ENCODE measurements at regions not wholly inside any gene's neighbourhood (a gene's known extent, or its start where the extent isn't known, plus 50 kb on each side); places are given as distances from the start of the nearest gene placed in this dataset.
"Not testable (repeated sequence)": the region's sequence is repeated elsewhere in the genome, so short reads cannot be mapped to it uniquely, and the experiment has no call there.

DNA sequence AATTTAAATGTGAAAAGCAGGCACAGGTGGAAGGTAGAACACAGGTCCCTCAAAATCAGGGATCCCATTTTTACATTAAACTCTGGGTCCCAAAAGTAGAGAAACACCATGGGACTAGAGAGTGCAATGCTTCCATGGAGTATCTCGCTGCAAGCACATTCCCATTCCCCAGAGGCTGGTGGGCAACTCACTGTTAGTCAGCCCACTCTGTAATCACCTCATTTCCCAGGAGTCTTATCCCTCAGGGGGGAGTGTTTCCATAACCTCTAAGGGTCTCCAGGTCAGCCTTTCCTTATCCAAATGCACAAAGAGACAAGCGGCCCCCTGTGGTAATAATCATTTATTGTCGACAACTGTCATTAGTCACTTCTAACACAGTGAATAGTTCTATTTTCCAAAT is 490.1 kb upstream of the LRRC7 start:
- DNase-seq (ENCODE audit: low read depth), result no peak

DNA sequence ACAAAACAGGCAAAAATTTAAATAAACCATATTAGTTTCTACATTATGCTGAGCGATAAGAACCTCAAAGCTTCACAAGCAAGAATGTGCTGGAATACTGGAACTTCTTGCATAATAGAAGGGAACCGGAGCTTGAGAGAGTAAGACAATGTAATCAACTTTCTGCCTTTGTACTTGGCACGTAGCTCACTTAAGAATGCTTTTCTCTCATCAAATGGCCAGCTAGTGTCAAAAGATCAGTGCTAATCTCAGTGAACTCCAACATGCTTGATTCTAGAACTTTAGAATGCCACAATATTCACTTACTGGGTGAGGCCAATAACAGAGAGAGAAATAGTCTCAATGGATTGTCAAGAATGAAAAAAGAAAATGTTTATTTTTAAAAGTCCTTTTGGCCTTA is 486.1 kb upstream of the LRRC7 start:
- DNase-seq (ENCODE audit: low read depth), result no peak

DNA sequence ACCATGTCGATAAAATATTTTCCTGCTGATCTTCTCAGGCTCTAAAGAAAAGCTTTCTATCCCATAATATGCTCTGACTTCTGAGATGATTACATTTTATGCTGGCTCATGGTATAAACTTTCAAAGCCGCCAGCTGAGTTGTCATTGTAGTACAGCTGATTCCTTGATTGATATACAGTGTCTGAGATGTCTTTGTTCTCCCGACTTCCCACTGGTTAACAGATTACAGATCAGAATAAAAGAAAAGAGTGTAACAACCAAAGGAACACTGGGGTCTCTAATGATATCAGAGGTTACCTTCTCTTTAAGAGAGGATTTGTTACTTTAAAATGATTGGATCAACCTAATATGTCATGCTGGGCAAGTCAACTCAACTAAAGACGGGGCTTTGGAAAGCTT is 485.4 kb upstream of the LRRC7 start:
- DNase-seq (ENCODE audit: low read depth), result no peak

DNA sequence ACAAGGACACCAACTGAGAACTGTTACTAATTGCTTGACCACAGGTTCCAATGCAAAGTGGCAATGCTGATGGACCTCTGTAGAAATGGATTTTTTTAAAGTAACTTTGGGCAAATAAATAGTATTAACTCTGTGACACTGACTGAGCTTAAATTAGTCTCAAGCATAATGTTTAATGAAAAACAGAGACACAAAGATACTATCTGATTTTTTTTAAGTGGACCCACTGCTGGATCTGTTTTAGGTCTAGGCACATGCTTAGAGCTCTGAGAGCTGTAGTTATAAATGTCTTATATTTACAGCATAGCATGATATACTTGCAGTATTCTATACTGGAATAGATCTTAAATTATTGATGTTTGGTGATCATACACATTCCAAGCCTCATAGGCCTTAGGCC is 481.6 kb upstream of the LRRC7 start:
- DNase-seq (ENCODE audit: low read depth), result no peak

DNA sequence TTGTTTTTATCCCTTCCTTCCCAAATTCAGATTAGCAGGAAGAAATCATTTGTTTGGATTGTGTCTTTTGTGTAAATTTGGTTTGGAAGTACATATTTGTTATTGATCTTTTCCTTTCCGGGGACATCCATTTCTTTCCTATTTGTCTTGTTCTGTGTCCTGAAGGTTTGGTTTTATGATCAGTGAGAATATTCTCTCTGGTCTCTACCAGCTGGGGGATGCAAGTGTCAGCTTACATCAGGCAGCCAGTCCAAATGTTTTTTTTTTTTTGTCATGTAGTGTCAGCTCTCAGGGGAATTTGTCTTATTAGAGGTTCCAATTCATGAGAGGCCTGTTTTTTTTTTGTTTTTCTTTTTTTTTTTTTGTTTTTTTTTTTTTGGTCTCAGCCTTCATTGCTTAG is 479.2 kb upstream of the LRRC7 start:
- no peak for DNase-seq (ENCODE audit: low read depth)

DNA sequence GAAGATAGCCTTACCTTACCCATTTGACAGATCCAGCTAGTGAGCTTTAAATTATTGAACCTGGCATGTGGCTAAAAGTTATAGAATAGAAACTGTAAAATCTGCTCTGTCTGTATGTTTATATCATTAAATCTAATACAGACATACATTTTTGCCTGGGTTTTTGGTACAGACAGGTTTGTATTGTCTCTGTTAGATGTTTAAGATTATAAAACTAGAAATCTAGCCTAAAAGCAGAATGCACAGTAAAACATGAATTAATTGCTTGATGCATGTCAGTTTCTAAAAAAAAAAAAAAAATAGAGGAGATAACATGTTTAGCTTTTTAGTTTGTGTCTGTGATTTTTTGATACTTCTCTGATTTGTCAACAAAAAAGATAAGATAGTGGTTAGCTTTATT is 477.6 kb upstream of the LRRC7 start:
- DNase-seq (ENCODE audit: low read depth), result no peak

DNA sequence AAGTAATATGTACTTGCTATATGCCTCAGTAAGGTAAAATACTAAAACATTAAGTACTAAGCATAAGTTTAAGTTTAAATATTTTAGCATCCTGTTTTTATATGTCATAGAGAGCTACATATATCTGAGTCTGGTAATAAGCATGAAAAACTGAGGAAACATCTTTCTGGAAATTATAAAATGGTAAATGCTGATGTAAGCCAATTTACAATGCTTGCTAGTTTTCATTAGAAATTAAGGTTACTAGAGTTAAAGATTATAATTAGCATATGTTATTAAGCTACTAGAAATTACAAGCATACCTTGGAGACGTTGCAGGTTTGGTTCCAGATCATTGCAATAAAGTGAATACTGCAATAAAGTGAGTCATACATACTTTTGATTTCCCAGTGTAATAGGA is 477.0 kb upstream of the LRRC7 start:
- DNase-seq (ENCODE audit: low read depth), result no peak

DNA sequence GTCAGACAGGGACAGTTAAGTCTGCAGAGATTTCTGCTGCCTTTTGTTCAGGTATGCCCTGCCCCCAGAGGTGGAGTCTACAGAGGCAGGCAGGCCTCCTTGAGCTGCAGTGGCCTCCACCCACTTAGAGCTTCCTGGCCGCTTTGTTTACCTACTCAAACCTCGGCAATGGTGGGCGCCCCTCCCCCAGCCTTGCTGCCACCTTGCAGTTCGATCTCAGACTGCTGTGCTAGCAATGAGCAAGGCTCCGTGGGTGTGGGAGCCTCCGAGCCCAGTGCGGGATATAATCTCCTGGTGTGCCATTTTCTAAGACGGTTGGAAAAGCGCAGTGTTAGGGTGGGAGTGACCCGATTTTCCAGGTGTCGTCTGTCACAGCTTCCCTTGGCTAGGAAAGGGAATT is 465.7 kb upstream of the LRRC7 start:
- not testable (repeated sequence) for DNase-seq (ENCODE audit: low read depth)

DNA sequence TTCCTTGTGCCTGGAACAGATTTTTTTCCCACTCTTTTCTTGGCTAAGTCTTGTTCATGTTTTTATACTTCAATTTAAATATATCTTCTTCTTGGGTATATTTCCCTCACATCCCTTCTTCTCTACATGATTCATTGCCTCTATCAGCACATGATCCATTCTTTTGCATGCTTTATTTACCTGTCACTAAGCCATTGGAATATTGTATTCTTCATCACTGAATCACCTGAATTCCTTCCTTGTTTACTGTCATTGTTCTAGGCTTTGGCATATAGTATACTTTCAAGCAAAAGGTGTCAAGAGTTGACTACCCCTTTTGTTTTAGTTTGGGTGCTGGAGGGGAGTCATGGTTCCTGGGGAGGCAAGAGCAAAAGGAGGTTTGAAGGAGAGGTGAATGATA is 464.5 kb upstream of the LRRC7 start:
- DNase-seq (ENCODE audit: low read depth), result no peak

DNA sequence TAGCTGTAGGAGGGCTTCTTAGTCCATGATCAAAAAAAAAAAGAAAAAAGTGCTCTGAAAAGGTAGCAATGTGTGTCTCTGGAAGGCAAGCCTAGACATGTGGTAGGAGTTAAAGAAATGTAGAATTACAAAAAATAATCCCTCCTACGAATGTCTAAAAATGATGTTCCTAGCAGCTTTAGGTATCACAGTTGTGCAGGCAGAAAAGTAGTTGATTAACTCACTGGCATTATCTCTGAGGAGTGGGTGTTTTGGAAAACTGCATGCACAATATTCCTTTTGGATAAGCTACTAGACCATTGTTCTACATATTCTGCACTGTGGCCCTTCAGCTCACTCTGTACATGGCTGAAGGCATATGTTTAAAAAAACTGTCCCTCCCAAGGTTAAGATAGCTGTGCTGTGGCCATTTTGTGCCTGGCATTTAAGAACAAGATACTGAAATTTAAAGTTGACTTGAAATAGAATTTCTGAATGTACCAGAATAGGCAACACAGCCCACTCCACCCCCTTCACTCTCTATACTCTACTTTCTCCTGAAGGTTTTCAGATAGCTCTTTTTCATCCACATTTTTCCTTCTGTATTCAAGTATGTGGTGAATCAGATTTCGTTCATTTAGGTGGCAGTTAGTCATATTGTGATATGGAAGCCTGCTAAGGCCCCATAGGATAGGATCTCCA is 463.9 kb upstream of the LRRC7 start:
- no peak for DNase-seq (ENCODE audit: low read depth)

DNA sequence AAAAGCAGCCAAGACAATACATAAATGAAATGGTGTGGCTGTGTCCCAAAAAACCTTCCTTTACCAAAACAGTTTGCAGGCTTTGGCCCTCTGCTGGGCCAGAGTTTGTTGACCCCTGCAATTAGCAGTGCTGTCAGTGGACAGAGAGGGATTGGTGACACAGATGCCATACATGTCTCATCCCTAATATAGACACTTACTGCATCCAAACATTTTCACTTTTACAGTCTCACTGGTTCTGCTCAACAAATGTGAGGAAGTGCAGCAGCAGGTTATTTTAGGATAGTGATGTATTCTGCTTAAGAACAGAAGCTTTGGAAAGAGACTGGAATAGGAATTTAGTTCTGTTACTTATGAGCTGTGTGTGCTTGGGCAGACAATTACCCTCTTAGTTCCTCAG is 462.8 kb upstream of the LRRC7 start:
- DNase-seq (ENCODE audit: low read depth), result no peak

DNA sequence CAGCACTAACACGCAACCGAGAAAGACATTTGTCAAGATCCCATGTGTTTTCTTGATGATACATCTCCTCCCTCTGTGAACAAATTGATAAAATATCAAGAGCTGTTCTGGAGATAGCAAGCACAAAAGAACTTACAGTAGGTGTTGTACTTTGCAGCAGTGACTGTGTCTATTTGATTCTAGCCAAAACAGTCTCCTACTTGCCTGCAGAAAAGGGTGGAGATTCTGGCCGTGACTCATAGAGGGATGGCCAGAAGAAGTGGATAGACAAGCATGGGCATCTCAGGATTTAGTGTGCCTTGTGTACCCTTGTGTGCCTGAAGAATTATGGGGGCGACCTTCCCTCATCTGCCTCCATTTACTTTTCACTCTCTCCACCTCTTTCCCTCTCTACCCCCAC is 458.4 kb upstream of the LRRC7 start:
- no peak for DNase-seq (ENCODE audit: low read depth)

DNA sequence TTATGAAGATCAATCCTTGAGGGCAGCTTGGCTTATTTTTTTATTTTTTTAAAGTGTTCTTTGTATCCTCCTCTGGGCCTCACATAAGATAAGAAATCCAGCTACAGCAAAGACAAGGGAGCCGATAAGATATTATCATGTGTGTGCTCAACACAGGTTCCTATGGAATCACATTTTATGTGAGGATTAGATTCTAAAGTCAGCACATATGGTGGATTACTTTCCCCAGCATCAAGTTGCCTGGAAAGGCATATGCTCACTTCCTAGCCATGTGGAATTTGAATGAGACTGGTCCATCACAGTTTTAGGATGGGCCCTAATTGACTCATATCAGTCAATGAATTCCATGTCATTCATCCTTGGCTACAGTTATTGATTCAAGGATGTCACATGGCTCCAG is 456.9 kb upstream of the LRRC7 start:
- no peak for DNase-seq (ENCODE audit: low read depth)

DNA sequence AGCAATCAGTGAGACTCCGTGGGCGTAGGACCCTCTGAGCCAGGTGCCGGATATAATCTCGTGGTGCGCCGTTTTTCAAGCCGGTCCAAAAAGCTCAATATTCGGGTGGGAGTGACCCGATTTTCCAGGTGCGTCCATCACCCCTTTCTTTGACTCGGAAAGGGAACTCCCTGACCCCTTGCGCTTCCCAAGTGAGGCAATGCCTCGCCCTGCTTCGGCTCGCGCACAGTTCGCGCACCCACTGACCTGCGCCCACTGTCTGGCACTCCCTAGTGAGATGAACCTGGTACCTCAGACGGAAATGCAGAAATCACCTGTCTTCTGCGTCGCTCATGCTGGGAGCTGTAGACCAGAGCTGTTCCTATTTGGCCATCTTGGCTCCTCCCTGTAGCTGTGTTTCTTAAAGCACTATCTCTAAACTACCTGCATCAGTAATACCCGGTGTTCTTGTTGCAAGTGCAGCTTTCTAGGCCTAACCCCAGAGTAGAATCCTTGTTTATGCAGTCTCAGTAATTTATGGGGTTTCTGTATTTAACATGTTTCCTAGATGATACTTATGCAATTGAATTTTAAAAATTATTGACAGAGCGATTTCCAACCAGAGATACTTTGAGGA is 447.5 kb upstream of the LRRC7 start:
- not testable (repeated sequence) for DNase-seq (ENCODE audit: low read depth)

DNA sequence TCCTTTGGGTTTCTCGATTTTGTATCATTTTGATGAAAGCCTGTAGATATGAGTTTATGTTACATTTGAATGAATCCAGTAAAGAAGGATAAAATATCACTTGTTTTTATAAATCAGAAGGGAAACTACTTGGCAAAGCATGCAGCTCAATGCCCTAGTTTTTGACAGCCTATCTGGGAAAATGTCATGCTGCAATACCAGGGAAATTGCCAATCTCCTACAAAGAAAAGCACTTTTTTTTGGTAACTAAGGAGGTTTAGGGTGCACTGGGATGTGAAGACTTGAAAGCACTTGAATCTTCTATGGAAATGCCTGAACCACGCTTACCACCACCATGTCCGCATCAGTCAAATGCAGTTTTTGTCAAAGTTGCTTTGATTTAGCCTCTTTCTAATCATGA is 446.9 kb upstream of the LRRC7 start:
- no peak for DNase-seq (ENCODE audit: low read depth)

DNA sequence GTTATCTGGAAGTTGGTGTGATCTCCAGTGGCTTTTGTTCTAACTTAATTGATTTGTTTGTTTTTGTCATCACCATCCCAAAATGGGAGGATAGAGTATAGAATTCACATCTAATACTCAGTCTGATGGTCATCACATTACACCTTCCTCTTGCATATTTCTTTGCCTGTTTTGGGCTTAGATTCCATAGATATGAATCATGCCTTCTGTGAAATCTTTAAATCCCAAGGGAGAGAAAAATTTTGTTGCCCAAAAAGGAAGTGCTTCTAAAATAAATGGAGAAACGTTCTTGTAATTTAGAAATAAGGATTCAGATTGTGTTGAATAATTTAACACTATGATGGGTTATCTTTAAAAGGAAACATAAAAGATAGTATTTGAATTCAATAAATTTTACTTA is 446.0 kb upstream of the LRRC7 start:
- no peak for DNase-seq (ENCODE audit: low read depth)

DNA sequence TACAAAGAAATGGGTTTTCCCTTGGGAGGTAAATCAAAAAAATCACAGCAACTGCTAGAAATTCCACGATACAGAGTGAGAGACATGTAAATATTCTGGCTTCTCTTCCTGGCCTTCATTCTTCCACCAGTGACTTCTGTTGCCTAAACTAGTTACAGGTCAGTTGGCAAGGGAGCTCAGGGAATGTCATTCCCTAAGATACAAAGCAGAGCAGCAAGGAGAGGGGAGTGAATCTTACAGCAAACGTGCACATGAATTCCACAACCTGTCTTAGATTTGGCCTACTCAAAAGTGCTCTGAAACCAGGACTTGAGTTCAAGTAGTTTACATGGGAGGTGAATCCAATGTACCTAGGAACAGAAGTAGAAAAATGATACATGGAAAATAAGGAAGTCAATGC is 445.3 kb upstream of the LRRC7 start:
- no peak for DNase-seq (ENCODE audit: low read depth)

DNA sequence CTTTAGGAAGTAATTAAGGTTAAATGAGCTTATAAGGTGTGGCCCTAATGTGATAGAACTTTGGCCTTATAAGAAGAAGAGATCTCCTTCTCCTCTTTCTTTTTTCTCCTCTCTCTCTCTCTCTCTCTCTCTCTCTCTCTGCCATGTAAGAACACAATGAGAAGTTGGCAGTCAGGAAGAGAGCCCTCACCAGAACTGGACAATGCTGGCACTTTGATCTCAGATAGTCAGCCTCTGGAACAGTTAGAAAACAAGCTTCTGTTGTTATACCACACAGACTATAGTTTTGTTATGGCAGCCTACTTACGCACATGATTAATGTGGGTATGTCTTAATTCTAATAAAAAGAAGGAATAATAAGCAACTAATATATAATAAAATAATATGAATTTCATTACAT is 444.2 kb upstream of the LRRC7 start:
- DNase-seq (ENCODE audit: low read depth), result no peak

DNA sequence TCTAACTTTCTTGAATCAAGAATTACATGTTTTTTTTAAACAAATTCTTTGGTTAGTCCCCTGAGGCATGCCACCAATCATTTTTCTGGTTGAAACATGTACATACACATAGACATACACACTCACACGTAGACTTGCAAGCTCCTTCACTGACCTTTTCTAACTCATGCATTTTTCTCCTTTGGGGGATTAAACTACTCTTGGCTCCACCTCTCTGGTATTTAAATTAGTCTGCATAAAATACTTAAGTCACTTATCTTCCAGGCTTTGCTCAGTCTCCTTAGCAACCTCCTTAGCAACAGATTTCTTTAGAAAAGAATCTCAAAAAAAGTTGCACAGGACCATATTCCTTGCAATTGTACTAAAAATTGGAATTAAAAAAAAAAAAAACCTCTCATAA is 440.9 kb upstream of the LRRC7 start:
- DNase-seq (ENCODE audit: low read depth), result no peak

DNA sequence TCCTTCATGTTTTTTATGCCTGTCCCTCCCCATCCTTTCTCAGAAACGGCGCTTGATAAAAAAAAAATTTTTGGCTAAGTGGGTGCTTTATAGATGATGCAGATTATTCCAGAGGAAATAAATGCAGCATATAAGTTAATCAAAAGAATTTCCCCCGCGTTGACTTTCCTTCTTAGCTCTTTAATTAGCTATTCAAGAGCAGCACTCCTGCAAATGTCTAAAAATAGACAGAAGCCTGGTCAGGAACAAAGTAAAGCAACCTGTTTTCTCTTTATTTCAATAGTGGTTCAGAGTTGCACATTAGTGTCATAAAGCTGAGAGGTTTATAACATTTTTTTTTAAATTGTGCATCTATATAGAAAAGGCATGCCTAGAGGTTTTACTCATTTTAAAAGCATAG is 439.5 kb upstream of the LRRC7 start:
- DNase-seq (ENCODE audit: low read depth), result no peak

DNA sequence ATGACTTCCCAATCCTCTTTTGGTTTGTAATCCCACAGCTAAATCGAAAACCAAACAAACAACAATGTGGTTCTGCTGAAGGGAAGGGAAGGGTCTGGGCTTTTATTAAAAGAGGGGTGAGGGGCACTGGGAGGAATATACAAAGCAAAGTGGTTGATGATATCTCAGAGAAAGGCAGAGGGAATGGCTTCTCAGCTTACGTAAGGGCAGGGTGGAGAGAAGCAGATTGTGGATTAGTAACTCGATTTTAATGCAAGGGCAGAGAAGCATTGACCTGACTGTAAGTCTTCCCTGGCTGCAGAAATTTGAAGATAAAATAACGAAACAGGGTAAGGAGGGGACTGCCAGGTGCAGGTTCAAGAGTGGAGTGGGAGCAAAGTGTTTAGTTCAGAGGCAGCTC is 438.2 kb upstream of the LRRC7 start:
- no peak for DNase-seq (ENCODE audit: low read depth)

DNA sequence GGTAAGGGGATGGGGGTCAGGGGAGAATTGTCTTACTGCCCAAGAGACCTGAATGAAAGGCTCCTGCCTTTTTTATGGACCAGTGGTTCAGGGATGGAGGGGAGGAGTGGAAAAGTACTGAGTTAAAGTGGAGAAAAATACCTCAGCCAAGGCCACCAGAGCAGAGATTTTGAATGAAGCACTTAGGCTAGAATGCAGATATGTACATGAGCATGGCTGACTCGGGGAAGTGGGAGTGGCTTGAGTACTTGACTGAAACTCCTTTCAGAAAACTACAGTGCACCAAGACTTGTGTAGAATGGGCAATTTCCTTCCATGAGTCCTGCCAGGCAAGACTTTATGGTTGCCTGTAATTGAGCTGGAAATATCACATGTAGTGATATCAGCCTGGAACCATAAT is 429.6 kb upstream of the LRRC7 start:
- DNase-seq (ENCODE audit: low read depth), result no peak

DNA sequence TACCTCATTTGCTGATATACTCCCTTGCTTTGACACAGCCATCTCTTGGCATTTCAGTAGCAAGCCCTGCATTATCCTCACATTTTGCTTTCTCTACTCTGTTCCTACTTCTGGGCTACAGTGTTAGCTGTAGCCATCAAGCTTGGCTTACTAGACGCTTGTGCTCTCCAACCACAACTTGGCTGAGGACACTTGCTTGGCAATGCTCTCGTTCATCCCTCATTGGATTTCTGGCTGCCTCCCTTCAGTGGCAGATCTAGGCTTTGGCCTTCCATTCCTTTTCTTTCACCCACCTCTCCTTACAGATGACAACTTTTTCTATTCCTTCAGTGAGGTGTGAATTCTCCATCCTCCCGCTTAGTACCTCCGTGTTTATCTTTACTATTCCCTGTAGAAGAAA is 428.7 kb upstream of the LRRC7 start:
- DNase-seq (ENCODE audit: low read depth), result no peak

DNA sequence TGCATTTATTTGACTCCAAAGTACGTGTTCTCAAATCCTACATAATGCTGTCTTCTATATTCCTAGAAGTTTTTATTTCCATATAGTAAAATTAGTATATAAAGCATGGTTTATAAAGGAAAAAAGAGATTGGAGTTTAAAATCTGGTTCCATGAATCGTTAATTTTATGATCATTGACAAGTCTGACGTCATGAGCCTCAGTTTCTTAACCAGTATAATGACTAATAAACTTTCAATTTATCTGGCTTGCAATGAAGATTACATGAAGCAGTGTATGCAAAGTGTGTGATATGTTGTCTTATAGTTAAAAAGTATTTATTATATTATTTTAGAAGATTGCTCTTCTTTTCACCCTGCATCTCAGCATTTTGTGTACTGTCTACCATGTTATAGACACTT is 421.4 kb upstream of the LRRC7 start:
- no peak for DNase-seq (ENCODE audit: low read depth)

Data from stromal cell of bone marrow (primary cell).